ENCODE measurements at regions not wholly inside any gene's neighbourhood (a gene's known extent, or its start where the extent isn't known, plus 50 kb on each side); places are given as distances from the start of the nearest gene placed in this dataset.

GRCh38 chr10:78388331-78389050, 354.8 kb downstream of the RPS24 start:
- TF ChIP-seq TARDBP (IDR thresholded peaks at IDR 0.05): no peak
- TF ChIP-seq ELF4 (IDR thresholded peaks at IDR 0.05): no peak
- no peak for TF ChIP-seq SUZ12 (IDR thresholded peaks at IDR 0.05)
- TF ChIP-seq NFRKB (IDR thresholded peaks at IDR 0.05): no peak
- no peak for TF ChIP-seq ZNF384 (IDR thresholded peaks at IDR 0.05)
- no peak for TF ChIP-seq HDGF (IDR thresholded peaks at IDR 0.05; ENCODE audit: borderline replicate concordance)
- no peak for TF ChIP-seq FOXA1 (IDR thresholded peaks at IDR 0.05)
- no peak for TF ChIP-seq FOXK2 (IDR thresholded peaks at IDR 0.05)
- TF ChIP-seq ARNT (IDR thresholded peaks at IDR 0.05): no peak
- TF ChIP-seq LEF1 (IDR thresholded peaks at IDR 0.05; ENCODE audit: borderline replicate concordance): no peak
- no peak for TF ChIP-seq BHLHE40 (IDR thresholded peaks at IDR 0.05; ENCODE audit: borderline replicate concordance)
- POLR2A ChIA-PET: interaction anchor here (0.7 kb wide), 1 partner anchor 18 kb away, joined by 3 read pairs; no protein-coding TSS in a partner anchor
- DNase-seq (ENCODE audit: extremely low spot score): no peak
- CTCF ChIA-PET: no interaction called here

DNA sequence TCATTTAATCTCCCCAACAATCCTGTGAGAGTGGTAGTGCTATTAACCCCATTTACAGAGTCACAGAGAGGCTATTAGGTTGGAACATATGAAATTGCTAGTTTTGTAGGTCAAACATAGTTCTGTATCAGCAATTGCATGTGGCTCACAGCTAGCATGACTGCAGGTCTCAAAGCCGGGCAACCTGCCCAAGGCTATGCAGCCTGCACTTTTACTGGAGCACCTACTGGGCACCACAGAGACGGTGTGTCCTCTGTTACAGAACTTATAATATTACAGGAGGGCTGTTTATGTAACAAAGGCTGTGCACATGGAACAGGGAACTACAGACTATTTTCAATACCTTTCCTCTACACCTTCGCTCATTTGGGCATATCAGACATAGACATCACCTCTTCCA, 355.8 kb downstream of the RPS24 start:
- DNase-seq (ENCODE audit: extremely low spot score): no peak
- ChIA-PET POLR2A (interaction anchor here (0.7 kb wide), 1 partner anchor 17 kb away, joined by 3 read pairs; no protein-coding TSS in a partner anchor), CTCF (no interaction called here)
- TF ChIP-seq SP1 (IDR thresholded peaks at IDR 0.05) (no peak), ZNF384 (IDR thresholded peaks at IDR 0.05) (no peak), FOXK2 (IDR thresholded peaks at IDR 0.05) (no peak), LEF1 (IDR thresholded peaks at IDR 0.05; ENCODE audit: borderline replicate concordance) (no peak), FOXM1 (IDR thresholded peaks at IDR 0.05; ENCODE audit: borderline replicate concordance) (no peak), FOXA1 (IDR thresholded peaks at IDR 0.05) (no peak), SUZ12 (IDR thresholded peaks at IDR 0.05) (no peak), ARNT (IDR thresholded peaks at IDR 0.05) (no peak), L3MBTL2 (conservative IDR thresholded peaks at IDR 0.05) (no peak), ELF4 (IDR thresholded peaks at IDR 0.05) (no peak)
- TF ChIP-seq, protein P1, sequence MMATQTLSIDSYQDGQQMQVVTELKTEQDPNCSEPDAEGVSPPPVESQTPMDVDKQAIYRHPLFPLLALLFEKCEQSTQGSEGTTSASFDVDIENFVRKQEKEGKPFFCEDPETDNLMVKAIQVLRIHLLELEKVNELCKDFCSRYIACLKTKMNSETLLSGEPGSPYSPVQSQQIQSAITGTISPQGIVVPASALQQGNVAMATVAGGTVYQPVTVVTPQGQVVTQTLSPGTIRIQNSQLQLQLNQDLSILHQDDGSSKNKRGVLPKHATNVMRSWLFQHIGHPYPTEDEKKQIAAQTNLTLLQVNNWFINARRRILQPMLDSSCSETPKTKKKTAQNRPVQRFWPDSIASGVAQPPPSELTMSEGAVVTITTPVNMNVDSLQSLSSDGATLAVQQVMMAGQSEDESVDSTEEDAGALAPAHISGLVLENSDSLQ (IDR thresholded peaks at IDR 0.05): no peak

- ChIA-PET CTCF (no interaction called here), POLR2A (no interaction called here)
- TF ChIP-seq L3MBTL2 (conservative IDR thresholded peaks at IDR 0.05) (no peak), ZNF384 (IDR thresholded peaks at IDR 0.05) (no peak), SUZ12 (IDR thresholded peaks at IDR 0.05) (no peak), CTBP1 (IDR thresholded peaks at IDR 0.05; ENCODE audit: borderline replicate concordance) (no peak), FOXA1 (IDR thresholded peaks at IDR 0.05) (no peak), ARNT (IDR thresholded peaks at IDR 0.05) (no peak), HDGF (IDR thresholded peaks at IDR 0.05; ENCODE audit: borderline replicate concordance) (no peak), BHLHE40 (IDR thresholded peaks at IDR 0.05; ENCODE audit: borderline replicate concordance) (no peak), FOXM1 (IDR thresholded peaks at IDR 0.05; ENCODE audit: borderline replicate concordance) (no peak), NFRKB (IDR thresholded peaks at IDR 0.05) (no peak), ELF4 (IDR thresholded peaks at IDR 0.05) (no peak), TARDBP (IDR thresholded peaks at IDR 0.05) (no peak), LEF1 (IDR thresholded peaks at IDR 0.05; ENCODE audit: borderline replicate concordance) (no peak), FOXK2 (IDR thresholded peaks at IDR 0.05) (no peak), SP1 (IDR thresholded peaks at IDR 0.05) (no peak)
- TF ChIP-seq, protein P1 (IDR thresholded peaks at IDR 0.05): no peak
- DNase-seq (ENCODE audit: extremely low spot score): no peak
Measured at GRCh38 chr10:78390051-78390450, 356.4 kb downstream of the RPS24 start.

GRCh38 chr10:78390817-78391216, 357.2 kb downstream of the RPS24 start:
- no peak for DNase-seq (ENCODE audit: extremely low spot score)
- ChIA-PET CTCF (no interaction called here), POLR2A (no interaction called here)
- TF ChIP-seq TARDBP (IDR thresholded peaks at IDR 0.05) (no peak), NFRKB (IDR thresholded peaks at IDR 0.05) (no peak), FOXM1 (IDR thresholded peaks at IDR 0.05; ENCODE audit: borderline replicate concordance) (no peak), HDGF (IDR thresholded peaks at IDR 0.05; ENCODE audit: borderline replicate concordance) (no peak), SP1 (IDR thresholded peaks at IDR 0.05) (no peak), SUZ12 (IDR thresholded peaks at IDR 0.05) (no peak), ARNT (IDR thresholded peaks at IDR 0.05) (no peak), FOXK2 (IDR thresholded peaks at IDR 0.05) (no peak), BHLHE40 (IDR thresholded peaks at IDR 0.05; ENCODE audit: borderline replicate concordance) (no peak)
- TF ChIP-seq, protein P1 (IDR thresholded peaks at IDR 0.05): no peak

DNA sequence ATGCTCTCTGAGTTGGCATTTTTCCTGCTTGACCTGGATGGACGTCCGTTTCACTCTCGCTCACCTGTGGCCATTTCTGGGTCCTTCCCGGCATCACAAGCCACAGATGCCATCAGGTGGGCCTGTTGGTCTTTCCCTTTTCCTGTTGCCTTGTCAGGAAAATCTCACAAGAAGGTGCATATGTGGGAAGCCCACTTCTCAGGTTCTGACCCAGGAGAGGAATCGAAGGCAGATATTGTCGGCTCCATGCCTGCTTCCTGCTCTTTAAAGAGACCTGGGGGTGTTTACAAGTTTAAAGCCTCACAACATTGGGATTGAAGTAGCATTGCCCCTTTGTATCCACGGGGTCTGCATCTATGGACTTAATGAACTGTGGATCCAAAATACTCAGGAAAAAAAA, 357.9 kb downstream of the RPS24 start:
- CTCF ChIA-PET: no interaction called here
- POLR2A ChIA-PET: no interaction called here
- TF ChIP-seq ELF4 (IDR thresholded peaks at IDR 0.05): no peak
- no peak for TF ChIP-seq LEF1 (IDR thresholded peaks at IDR 0.05; ENCODE audit: borderline replicate concordance)
- no peak for TF ChIP-seq ZNF384 (IDR thresholded peaks at IDR 0.05)
- no peak for TF ChIP-seq CTBP1 (IDR thresholded peaks at IDR 0.05; ENCODE audit: borderline replicate concordance)
- TF ChIP-seq NFRKB (IDR thresholded peaks at IDR 0.05): no peak
- TF ChIP-seq FOXM1 (IDR thresholded peaks at IDR 0.05; ENCODE audit: borderline replicate concordance): no peak
- DNase-seq (ENCODE audit: extremely low spot score): no peak

- POLR2A ChIA-PET: no interaction called here
- no peak for TF ChIP-seq FOXK2 (IDR thresholded peaks at IDR 0.05)
- TF ChIP-seq, protein P1 (IDR thresholded peaks at IDR 0.05): no peak
- no peak for TF ChIP-seq NFRKB (IDR thresholded peaks at IDR 0.05)
- TF ChIP-seq ARNT (IDR thresholded peaks at IDR 0.05): no peak
- TF ChIP-seq HDGF (IDR thresholded peaks at IDR 0.05; ENCODE audit: borderline replicate concordance): no peak
- TF ChIP-seq L3MBTL2 (conservative IDR thresholded peaks at IDR 0.05): no peak
- no peak for TF ChIP-seq SP1 (IDR thresholded peaks at IDR 0.05)
Measured at GRCh38 chr10:78392197-78392596, 358.5 kb downstream of the RPS24 start.

More at GRCh38 chr10:78392197-78392596, 358.5 kb downstream of the RPS24 start:
- CTCF ChIA-PET: no interaction called here
- DNase-seq (ENCODE audit: extremely low spot score): no peak

Measured in HEK293T (cell line).